ENCODE measurements at regions not wholly inside any gene's neighbourhood (a gene's known extent, or its start where the extent isn't known, plus 50 kb on each side); places are given as distances from the start of the nearest gene placed in this dataset.
A peak's percentile ranks its signal among the peaks of the same experiment; 100 is the strongest.
"Not testable (repeated sequence)": the region's sequence is repeated elsewhere in the genome, so short reads cannot be mapped to it uniquely, and the experiment has no call there.

- ATAC-seq (no peak), DNase-seq (no peak)
- no peaks in the 10 kb centered on the region for H3K27me3 ChIP-seq
- in situ Hi-C loops (cut with MboI; ENCODE audit: low sequenced_read_pairs in 4 of 4) (loop anchor here in 3 of 4 donors (10.0 to 25.0 kb wide), 2 partner anchors 140 to 143 kb away; no protein-coding TSS in a partner anchor), intact Hi-C loops (cut with DNase I; ENCODE audit: low total_unique reads) (no loop called here)
- H3K9me3 ChIP-seq: peaks cover 0 to 31% (median 19%) of the 10 kb centered on the region in 3 donors
- H3K27ac ChIP-seq: no peak overlapping the region
- no peaks in the 10 kb centered on the region for H3K36me3 ChIP-seq
- H3K4me3 ChIP-seq: no peak overlapping the region
- H3K4me1 ChIP-seq: no peaks in the 10 kb centered on the region
- TF ChIP-seq CTCF (IDR thresholded peaks at IDR 0.05 in 4 of 5, conservative IDR thresholded peaks at IDR 0.05 in 1 of 5): peak in 2 of 5 experiments; percentile 17 to 28
- TF ChIP-seq POLR2A (IDR thresholded peaks at IDR 0.05): no peak
Measured at GRCh38 chr2:31694444-31694843, 113.7 kb upstream of the SRD5A2 start.

- H3K4me3 ChIP-seq: no peak overlapping the region
- no peaks in the 10 kb centered on the region for H3K27me3 ChIP-seq
- peaks cover 0 to 31% (median 19%) of the 10 kb centered on the region in 3 donors for H3K9me3 ChIP-seq
- in situ Hi-C loops (cut with MboI; ENCODE audit: low sequenced_read_pairs in 4 of 4): loop anchor here in 3 of 4 donors (10.0 to 25.0 kb wide), 2 partner anchors 141 to 143 kb away; no protein-coding TSS in a partner anchor
- H3K27ac ChIP-seq: no peak overlapping the region
- intact Hi-C loops (cut with DNase I; ENCODE audit: low total_unique reads): no loop called here
- DNase-seq (no peak), ATAC-seq (no peak)
- no peak for TF ChIP-seq POLR2A (IDR thresholded peaks at IDR 0.05)
- no peak for TF ChIP-seq CTCF (IDR thresholded peaks at IDR 0.05 in 4 of 5, conservative IDR thresholded peaks at IDR 0.05 in 1 of 5)
- H3K36me3 ChIP-seq: no peaks in the 10 kb centered on the region
- H3K4me1 ChIP-seq: no peaks in the 10 kb centered on the region
Measured at GRCh38 chr2:31693882-31694281, 113.1 kb upstream of the SRD5A2 start.

GRCh38 chr2:31688282-31688681 lies 107.5 kb upstream of the SRD5A2 start:
- in situ Hi-C loops (cut with MboI; ENCODE audit: low sequenced_read_pairs in 4 of 4) (loop anchor here in 2 of 4 donors (25.0 kb wide), 1 partner anchor 149 kb away; no protein-coding TSS in a partner anchor), intact Hi-C loops (cut with DNase I; ENCODE audit: low total_unique reads) (loop anchor here (2.0 kb wide), 1 partner anchor 149 kb away; no protein-coding TSS in a partner anchor)
- Histone ChIP-seq H3K27me3 (no peaks in the 10 kb centered on the region), H3K4me3 (no peak overlapping the region), H3K4me1 (no peaks in the 10 kb centered on the region), H3K27ac (no peak overlapping the region), H3K9me3 (peaks cover 0 to 17% (median 6%) of the 10 kb centered on the region in 3 donors), H3K36me3 (no peaks in the 10 kb centered on the region)
- DNase-seq: no peak
- ATAC-seq: no peak
- TF ChIP-seq POLR2A (IDR thresholded peaks at IDR 0.05) (no peak), CTCF (IDR thresholded peaks at IDR 0.05 in 4 of 5, conservative IDR thresholded peaks at IDR 0.05 in 1 of 5) (peak; percentile 51 to 63 (median 59))

- H3K4me3 ChIP-seq; H3K36me3 ChIP-seq; H3K4me1 ChIP-seq; H3K27me3 ChIP-seq; H3K9me3 ChIP-seq; H3K27ac ChIP-seq; intact Hi-C loops (cut with DNase I; ENCODE audit: low total_unique reads); DNase-seq; ATAC-seq: not testable (repeated sequence)
- in situ Hi-C loops (cut with MboI; ENCODE audit: low sequenced_read_pairs in 4 of 4): loop anchor here in 2 of 4 donors (25.0 kb wide), 1 partner anchor 154 kb away; no protein-coding TSS in a partner anchor
Measured at GRCh38 chr2:31683506-31683905, 102.8 kb upstream of the SRD5A2 start.

- no peaks in the 10 kb centered on the region for H3K4me1 ChIP-seq
- H3K36me3 ChIP-seq: no peaks in the 10 kb centered on the region
- in situ Hi-C loops (cut with MboI; ENCODE audit: low sequenced_read_pairs in 4 of 4): loop anchor here in 2 of 4 donors (25.0 kb wide), 1 partner anchor 162 kb away; no protein-coding TSS in a partner anchor
- TF ChIP-seq POLR2A (IDR thresholded peaks at IDR 0.05) (no peak), CTCF (IDR thresholded peaks at IDR 0.05 in 4 of 5, conservative IDR thresholded peaks at IDR 0.05 in 1 of 5) (no peak)
- intact Hi-C loops (cut with DNase I; ENCODE audit: low total_unique reads): no loop called here
- H3K4me3 ChIP-seq: no peak overlapping the region
- DNase-seq (no peak), ATAC-seq (no peak)
- no peaks in the 10 kb centered on the region for H3K9me3 ChIP-seq
- H3K27ac ChIP-seq: no peak overlapping the region
- H3K27me3 ChIP-seq: no peaks in the 10 kb centered on the region
Measured at GRCh38 chr2:31675485-31675901, 94.8 kb upstream of the SRD5A2 start.
